Right atrium auricular region (tissue), 2 donors: ENCODE measurements at regions not wholly inside any gene's neighbourhood (a gene's known extent, or its start where the extent isn't known, plus 50 kb on each side); places are given as distances from the start of the nearest gene placed in this dataset.

Experiments used
- DNase-seq: peaks from one replicate; pipeline ENCODE4 v3.0.0-alpha.2; 2019; ENCODE audit warnings: low spot score
- H3K27ac ChIP-seq, 2 donors: fragments of 200-600 bp; sonication (generic); 1 replicate in 1 of 2; 2 replicates in 1 of 2; pipeline ENCODE4 v1.5.1; 2016 to 2019
- H3K27me3 ChIP-seq, 2 donors: fragments of 200-600 bp; sonication (generic); one replicate each; pipeline versions ENCODE4 v1.5.1 to v1.6.0; 2017 to 2019
- H3K36me3 ChIP-seq: fragments of 200-600 bp; sonication (generic); one replicate; pipeline ENCODE4 v1.5.1; 2016
- H3K4me1 ChIP-seq, 2 donors: fragments of 200-600 bp; sonication (generic); one replicate each; pipeline versions ENCODE4 v1.5.1 to v1.6.0; 2017 to 2019
- H3K4me3 ChIP-seq, 2 donors: fragments of 200-600 bp; sonication (generic); 1 replicate in 1 of 2; 2 replicates in 1 of 2; pipeline ENCODE4 v1.5.1; 2017 to 2019; ENCODE audit warnings: mild to moderate bottlenecking in 1 of 2, moderate library complexity in 1 of 2
- H3K9me3 ChIP-seq, 2 donors: fragments of 200-600 bp; sonication (generic); one replicate each; pipeline ENCODE4 v1.5.1; 2019
- CTCF ChIP-seq, 2 donors: fragments of 200-600 bp; sonication (generic); IDR thresholded peaks; one replicate each; pipeline ENCODE4 v1.5.1; 2019; ENCODE audit warnings: antibody characterized with exemption in 2 of 2

- no peak overlapping the region for H3K4me3 ChIP-seq
- TF ChIP-seq CTCF (IDR thresholded peaks at IDR 0.05), result no peak
- no peak for DNase-seq
- H3K9me3 ChIP-seq, result no peaks in the 10 kb centered on the region
- H3K4me1 ChIP-seq, result no peaks in the 10 kb centered on the region
- no peaks in the 10 kb centered on the region for H3K27me3 ChIP-seq
- H3K36me3 ChIP-seq, result no peaks in the 10 kb centered on the region
- no peak overlapping the region for H3K27ac ChIP-seq
Measured at GRCh38 chr2:21811541-21811940, 687.8 kb downstream of the TDRD15 start.

- DNase-seq, result no peak
- Histone ChIP-seq H3K36me3 (no peaks in the 10 kb centered on the region), H3K9me3 (no peaks in the 10 kb centered on the region), H3K4me3 (no peak overlapping the region), H3K27me3 (no peaks in the 10 kb centered on the region), H3K27ac (no peak overlapping the region), H3K4me1 (no peaks in the 10 kb centered on the region)
- TF ChIP-seq CTCF (IDR thresholded peaks at IDR 0.05), result no peak
Measured at GRCh38 chr2:21812766-21813165, 689.0 kb downstream of the TDRD15 start.

GRCh38 chr2:21814588-21815149 lies 690.9 kb downstream of the TDRD15 start:
- Histone ChIP-seq H3K9me3 (no peaks in the 10 kb centered on the region), H3K27me3 (no peaks in the 10 kb centered on the region), H3K36me3 (no peaks in the 10 kb centered on the region), H3K4me3 (no peak overlapping the region), H3K27ac (no peak overlapping the region), H3K4me1 (no peaks in the 10 kb centered on the region)
- no peak for TF ChIP-seq CTCF (IDR thresholded peaks at IDR 0.05)
- DNase-seq, result no peak

GRCh38 chr2:21818212-21818795 lies 694.5 kb downstream of the TDRD15 start:
- no peaks in the 10 kb centered on the region for H3K36me3 ChIP-seq
- no peaks in the 10 kb centered on the region for H3K27me3 ChIP-seq
- DNase-seq, result no peak
- no peak overlapping the region for H3K27ac ChIP-seq
- H3K9me3 ChIP-seq, result no peaks in the 10 kb centered on the region
- H3K4me3 ChIP-seq, result no peak overlapping the region
- no peaks in the 10 kb centered on the region for H3K4me1 ChIP-seq
- TF ChIP-seq CTCF (IDR thresholded peaks at IDR 0.05), result no peak

GRCh38 chr2:21819454-21819853 lies 695.7 kb downstream of the TDRD15 start:
- Histone ChIP-seq H3K4me1 (no peaks in the 10 kb centered on the region), H3K4me3 (no peak overlapping the region), H3K36me3 (no peaks in the 10 kb centered on the region), H3K27ac (no peak overlapping the region), H3K27me3 (no peaks in the 10 kb centered on the region), H3K9me3 (no peaks in the 10 kb centered on the region)
- DNase-seq, result no peak
- no peak for TF ChIP-seq CTCF (IDR thresholded peaks at IDR 0.05)

GRCh38 chr2:21820271-21820670 lies 696.5 kb downstream of the TDRD15 start:
- Histone ChIP-seq H3K36me3 (no peaks in the 10 kb centered on the region), H3K4me1 (no peaks in the 10 kb centered on the region), H3K4me3 (no peak overlapping the region), H3K27me3 (no peaks in the 10 kb centered on the region), H3K9me3 (no peaks in the 10 kb centered on the region), H3K27ac (no peak overlapping the region)
- no peak for TF ChIP-seq CTCF (IDR thresholded peaks at IDR 0.05)
- no peak for DNase-seq
